ENCODE measurements at regions not wholly inside any gene's neighbourhood (a gene's known extent, or its start where the extent isn't known, plus 50 kb on each side); places are given as distances from the start of the nearest gene placed in this dataset.
A peak's percentile ranks its signal among the peaks of the same experiment; 100 is the strongest.
"Not testable (repeated sequence)": the region's sequence is repeated elsewhere in the genome, so short reads cannot be mapped to it uniquely, and the experiment has no call there.

DNA sequence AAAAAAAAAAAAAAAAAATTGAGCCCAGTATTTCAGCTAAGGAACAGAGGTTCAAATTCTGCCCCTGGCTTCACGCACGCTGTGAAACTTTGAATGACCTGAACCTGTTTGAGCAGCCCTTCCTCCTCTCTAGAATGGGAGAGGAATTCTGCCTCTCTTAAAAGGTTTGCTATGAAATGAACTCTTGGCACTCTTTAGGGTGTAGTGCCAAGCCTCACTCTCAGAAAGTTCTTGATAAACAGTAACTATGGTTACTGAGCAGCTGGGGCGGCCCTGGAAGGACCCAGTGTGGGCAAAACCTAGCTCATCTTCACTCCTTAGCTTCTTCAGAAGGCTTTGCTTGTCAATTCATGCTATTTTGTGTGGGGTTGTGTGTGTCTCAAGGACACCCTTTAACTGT, 73.7 kb downstream of the GEMIN8 start:
- no peak for DNase-seq (ENCODE audit: low spot score)

DNA sequence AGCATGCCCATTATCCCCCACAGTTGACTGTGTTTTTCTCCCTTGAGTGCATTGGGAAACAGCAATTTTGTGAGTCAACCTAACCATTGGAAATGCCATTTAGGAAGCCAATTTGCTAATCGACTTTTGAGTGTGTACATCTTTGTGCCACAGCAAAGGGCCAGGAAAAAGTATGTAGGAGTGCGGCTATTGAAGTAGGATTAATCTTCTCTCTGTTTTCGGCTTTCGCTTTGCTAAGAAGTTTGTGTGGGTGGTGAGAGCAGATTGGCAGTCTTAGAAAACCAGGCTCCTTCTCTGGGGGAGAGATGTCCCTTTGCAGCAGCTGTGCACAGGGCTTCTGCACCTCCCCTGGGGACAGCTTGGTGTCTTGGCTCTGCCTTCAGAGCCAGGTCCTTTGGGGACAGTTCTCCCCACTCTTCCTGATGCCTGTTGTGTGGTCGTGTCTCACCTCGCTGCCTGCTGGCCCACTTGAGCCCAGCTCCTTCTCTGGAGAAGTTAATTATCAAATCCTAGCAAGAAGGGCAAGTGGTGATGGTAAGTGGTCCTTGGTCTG, 74.5 kb downstream of the GEMIN8 start:
- no peak for DNase-seq (ENCODE audit: low spot score)

DNA sequence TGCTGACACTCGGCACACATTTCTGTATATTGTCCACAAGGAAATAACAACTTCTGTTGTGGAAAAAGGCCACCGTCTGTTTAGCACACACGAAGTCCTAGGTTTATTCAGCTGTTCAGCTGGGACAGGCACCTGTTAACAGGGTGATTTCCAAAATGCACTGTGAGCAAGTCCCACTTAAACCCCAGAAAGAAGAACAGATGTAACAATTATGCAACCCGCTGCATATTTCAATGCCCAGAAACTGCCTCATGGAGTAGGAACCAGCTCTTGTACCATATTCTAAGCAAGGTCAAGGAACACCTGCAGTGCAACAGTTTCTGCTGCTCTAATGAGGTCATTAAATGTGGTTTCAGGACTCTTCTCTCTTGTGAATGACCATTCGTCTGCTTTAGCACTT, 77.1 kb downstream of the GEMIN8 start:
- no peak for DNase-seq (ENCODE audit: low spot score)

DNA sequence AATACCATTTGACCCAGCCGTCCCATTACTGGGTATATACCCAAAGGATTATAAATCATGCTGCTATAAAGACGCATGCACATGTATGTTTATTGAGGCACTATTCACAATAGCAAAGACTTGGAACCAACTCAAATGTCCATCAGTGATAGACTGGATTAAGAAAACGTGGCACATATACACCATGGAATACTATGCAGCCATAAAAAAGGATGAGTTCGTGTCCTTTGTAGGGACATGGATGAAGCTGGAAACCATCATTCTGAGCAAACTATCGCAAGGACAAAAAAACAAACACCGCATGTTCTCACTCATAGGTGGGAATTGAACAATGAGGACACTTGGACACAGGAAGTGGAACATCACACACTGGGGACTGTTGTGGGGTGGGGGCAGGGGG, 83.5 kb downstream of the GEMIN8 start:
- DNase-seq (ENCODE audit: low spot score) = not testable (repeated sequence)

DNA sequence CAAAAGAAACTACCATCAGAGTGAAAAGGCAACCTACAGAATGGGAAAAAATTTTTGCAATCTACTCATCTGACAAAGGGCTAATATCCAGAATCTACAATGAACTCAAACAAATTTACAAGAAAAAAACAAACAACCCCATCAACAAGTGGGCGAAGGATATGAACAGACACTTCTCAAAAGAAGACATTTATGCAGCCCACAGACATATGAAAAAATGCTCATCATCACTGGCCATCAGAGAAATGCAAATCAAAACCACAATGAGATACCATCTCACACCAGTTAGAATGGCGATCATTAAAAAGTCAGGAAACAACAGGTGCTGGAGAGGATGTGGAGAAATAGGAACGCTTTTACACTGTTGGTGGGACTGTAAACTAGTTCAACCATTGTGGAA, 83.9 kb downstream of the GEMIN8 start:
- DNase-seq (ENCODE audit: low spot score) = not testable (repeated sequence)

DNA sequence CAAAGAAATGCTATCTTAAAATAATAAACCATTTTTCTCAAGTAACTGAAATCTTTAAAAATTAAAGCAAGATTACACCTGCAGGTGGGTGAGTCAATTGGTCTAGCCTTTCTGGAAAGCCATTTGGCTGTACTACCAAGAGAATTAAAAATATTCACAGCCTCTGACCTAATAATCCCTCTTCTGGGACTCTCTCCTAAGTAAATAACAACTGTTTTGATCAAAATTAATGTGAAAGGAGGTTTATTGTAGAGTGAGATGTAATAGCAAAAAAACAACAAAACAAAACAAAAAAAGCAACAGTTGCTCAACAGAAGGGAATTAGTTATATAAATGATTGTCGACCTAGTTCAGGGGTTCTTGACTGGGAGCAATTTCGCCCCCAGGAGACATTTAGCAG, 89.0 kb downstream of the GEMIN8 start:
- DNase-seq (ENCODE audit: low spot score) = no peak

DNA sequence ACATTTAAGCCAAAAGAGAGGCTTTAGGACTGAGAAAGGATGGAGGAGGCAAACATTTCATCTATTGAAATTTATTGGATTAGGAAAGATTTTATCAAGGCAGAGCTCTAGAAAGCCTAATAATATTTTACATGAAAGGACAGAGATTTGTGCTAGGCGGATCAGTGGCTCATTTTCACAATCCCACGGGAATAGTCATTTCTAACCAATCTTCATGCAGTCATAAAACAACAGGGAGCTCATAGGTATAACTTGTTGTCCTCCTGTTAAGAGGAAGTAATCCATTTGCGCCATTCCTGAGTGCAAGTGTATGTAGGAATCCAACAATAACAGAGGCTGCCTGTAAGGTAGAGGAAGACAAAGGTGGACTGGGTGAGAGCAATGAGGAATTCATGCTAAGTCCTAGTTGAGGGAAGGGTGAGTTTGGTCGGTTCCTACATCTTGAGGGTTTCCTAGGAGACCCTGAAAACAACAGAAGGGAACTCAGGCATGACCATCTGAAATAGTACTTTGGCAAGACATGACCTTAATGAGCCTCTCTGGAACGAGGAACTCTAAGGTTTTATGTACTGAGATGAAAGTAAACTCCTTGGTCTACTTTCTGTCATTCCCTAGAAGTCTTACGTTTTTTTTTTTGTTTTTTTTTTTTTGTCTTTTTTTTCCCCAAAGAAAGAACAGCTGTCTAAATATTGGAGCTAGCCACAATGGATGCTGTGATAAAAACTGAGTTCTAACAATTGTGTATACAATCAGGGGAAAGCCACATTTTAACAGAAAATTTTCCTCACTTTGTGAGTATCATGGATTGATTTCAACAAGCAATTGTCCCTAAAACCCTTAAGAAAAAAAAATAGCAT, 89.7 kb downstream of the GEMIN8 start:
- DNase-seq (ENCODE audit: low spot score) = no peak

DNA sequence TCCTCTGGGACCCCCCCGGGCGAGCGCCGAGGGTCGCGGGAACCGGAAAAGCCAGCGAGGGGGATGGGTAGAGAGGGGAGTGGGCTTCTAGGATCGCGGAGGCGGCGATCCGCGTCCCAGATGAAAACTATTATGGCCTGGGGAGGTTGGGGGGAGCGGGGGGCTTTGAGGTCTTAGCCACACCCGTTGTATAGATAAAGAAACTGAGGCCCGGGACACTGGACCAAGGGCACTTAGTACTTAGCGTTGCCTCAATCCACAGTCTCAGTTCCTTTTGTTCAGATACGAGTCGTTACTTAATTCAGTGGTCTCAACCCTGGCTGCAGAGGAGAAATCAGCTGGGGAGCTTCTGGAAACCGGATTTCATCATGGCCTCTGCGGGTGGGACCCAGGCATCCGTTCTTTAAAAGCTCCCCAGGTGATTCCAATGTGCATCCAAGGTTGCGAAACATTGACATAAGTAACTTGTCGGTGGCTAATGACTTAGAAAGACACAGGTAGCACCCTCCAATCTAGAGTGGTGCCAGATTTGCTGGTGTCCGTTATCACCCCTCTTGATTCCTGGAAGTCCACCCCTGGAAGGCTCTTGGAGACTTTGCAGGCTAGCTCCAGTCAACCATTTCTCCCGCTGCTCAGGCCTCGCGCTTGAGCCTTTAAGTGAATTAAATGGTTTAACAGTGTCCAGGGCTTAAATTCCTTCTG, 90.7 kb downstream of the GEMIN8 start:
- DNase-seq (ENCODE audit: low spot score) = no peak

DNA sequence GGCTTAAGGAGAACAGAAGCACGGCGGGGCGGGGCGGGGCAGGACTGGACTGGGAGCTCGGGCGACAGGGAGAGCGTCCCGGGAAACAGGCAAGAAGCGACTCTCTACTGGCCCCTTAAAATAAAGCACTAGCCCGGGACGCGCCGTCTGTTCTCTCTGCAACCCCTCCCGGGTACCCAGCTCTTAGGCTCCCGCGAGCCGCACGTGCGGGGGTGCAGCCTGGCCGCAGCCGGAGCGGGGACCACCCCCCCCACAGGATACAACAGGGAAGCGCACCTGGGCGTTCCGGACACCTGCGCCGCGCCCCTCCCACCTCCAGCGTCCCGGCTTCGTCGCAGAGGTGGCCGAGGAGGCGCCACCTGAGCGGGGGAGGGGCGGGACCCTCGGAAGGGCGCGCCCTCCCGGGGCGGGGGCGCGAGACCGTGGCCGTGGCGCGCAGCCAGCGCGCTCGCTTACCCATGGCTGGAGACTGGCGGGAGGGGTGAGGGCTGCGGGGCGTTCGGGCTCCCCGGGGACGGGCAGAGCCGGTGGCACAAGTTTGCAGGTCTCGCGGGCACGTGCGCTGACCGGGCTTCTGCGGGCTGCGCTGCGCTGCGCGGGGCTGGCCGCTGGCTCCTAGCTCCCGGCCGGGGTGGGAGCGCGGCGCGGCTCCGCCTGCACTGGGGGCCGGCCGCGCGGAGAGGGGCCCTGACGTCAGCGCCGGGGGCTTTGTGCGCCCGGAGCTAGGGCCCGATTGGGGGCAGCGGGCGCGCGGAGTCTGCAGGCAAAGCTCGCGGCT, 91.5 kb downstream of the GEMIN8 start:
- DNase-seq (ENCODE audit: low spot score) = peak; percentile 16

DNA sequence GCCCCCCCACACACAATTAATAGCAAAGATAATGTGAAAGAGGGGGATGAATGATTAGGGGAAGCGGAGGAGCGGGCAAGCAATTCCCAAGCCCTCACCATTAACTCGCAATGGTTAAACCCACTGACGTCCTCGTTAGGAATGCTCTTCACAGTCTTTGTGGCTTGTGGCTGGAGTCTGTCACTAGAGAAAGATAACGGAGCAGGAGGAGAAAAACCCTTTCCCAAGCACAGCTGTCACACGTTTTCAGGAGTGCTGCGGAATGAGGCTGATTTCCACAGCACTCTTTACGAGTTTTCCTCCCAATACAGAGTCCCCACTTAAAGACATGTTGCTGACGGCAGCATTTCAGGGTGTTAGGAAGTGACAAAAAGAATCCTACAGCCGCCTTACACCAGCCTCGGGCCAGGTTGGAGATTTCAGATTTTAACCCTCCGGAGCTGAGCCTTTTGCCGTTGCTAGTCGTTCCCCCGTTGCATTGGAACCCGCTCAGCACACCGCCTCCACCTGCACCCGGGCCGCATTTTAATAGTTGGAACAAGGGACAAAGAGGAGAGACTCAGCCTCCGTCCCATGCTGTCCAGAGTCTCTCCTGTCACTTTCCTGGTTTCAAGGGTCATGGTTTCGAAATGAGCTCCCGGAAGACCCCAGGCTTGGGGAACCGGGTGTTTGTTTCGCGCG, 92.2 kb downstream of the GEMIN8 start:
- peak; percentile 21 for DNase-seq (ENCODE audit: low spot score)

DNA sequence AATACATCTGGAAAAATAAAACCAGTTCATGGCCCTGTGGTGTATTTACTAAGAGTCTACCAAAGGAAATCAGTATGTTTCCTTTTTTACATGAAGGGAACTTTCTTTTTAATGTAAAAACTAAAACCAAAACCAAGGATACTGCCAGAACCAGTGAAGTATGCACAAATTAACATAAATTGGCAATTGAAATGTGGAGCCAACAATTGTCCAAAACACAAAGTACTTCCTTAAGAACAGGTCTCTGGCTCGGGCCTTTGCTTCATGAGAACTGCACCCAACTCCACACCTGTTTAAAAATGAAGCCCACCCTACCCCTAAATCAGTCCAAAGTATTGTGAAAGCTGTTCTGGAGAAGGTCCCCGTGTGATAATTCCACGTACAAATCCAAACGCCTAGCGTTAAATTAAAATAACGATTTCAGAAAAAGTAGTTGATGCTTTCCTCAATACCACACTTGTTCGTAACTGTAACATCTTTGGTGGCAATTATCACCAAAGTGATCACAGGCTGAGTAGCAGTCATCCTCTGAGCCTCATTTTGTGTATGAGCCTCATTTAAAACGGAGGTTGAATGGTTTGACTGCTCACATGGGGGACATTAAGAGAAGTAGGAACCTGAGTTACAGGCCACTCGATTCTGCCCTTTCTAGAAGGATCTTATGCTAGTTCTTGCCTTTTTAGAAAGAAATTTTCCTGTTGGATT, 93.0 kb downstream of the GEMIN8 start:
- DNase-seq (ENCODE audit: low spot score) = no peak

DNA sequence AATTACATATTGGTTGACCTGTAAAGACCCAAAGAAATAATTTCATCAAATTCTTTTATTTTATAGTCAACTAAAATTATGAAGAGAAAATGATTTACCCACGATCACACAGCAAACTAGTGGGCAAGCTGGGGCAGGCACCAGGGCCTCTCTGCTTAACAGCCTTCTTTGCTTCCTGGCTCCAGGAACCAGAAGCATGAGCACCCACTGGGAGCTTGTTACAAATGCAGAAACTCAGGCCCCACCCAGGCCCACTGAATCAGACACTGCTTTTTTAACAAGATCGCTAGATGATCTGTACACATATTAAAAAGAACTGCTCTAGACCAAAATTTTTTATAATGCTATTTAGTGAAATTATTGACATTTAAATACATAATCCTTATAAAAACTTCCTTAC, 95.0 kb downstream of the GEMIN8 start:
- DNase-seq (ENCODE audit: low spot score) = no peak

DNA sequence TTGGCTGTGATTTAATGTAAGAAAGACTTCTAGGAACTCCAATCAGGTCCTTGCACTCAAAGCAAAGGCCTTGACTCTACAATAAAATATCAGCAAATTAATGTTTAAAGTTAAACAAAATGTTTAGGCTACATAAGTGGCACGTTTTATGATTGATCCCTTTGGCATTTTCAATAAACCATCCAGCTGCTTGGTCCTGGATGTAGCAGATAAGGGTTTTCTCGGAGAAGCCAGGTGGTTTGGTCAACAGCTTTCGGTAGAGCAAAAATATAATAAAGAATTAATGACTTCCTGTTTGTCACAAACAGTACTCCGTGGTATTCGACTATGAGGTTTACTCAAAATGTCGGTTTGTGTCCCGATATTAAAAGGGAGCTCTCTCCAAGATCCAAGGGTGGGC, 95.8 kb downstream of the GEMIN8 start:
- DNase-seq (ENCODE audit: low spot score) = no peak

DNA sequence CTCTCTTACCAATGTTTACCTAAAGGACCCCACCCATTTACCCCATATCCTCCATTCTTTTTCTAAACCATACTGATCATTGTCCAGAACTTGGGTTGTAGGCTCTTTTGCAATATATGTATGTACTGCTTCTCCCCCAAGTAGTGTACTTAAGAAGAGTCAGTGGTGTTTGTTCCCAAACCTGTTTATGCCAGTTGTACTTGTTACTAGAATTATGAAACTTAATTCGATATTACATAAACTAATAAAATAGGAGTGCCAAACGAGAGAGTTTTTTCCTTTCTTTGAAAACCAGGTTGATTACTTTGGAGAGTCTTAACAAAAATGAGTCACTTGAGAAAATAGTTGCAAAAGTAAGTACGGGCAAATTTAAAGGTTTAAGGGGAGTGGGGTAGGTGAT, 96.3 kb downstream of the GEMIN8 start:
- DNase-seq (ENCODE audit: low spot score) = no peak

GRCh38 chrX:13932416-13932815, 97.3 kb downstream of the GEMIN8 start:
- DNase-seq (ENCODE audit: low spot score) = no peak

DNA sequence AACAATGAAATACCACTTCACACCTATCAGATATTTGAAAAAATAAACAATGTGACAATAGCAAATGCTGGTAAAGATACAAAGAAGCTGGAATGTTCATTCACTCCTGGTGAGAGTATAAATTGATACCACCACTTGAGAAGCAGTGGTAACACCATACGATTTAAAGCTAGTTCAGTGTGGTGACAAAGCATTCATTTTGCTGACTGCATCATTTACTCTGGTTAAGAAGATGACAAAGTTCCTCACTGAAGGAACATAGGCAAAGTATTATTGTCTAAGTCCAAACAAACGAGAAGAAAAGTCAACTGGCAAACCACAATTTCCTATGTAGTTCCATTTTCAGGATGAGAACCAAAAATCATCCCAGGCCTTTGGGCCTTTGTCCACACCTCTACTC, 102.5 kb downstream of the GEMIN8 start:
- DNase-seq (ENCODE audit: low spot score) = no peak

DNA sequence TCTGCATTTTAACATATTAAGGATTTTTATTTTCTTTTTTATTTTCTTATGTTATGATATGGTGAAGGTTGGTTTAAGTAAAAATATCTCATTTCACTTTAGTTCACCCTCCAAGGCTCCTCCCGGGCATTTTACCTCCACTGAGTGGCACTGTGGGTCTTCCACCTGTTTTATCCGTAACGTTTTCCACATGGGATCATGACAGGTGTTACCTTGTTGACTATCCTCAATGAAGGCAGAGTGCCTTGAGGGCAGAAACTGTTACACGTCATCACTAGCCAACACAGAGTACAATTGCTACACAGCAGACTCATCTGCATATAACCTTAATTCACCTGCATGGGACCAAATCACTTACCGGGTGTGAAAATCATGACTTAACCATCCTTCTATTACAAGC, 105.8 kb downstream of the GEMIN8 start:
- DNase-seq (ENCODE audit: low spot score) = no peak

DNA sequence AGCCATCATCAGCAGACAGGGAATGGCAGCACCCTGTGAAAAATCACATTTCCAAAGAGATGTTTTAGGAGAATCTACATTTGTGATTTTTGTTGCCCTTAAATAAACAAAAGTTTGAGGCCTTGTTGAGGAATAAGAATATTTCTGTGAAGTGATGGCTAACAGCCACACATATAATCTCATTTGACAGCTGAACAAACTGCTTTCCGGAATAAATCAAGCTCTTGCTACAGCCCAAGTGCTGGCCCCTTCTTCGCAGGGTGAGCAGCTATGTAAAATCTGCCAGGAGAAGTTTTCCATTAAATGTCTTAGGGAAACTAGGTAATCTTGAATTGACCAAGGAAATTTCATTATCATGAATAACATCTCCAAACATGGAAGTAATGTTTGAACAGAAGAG, 106.4 kb upstream of the GPM6B start:
- no peak for DNase-seq (ENCODE audit: low spot score)

- no peak for DNase-seq (ENCODE audit: low spot score)
Observed at GRCh38 chrX:13917507-13917906, 100.6 kb upstream of the GPM6B start.

DNA sequence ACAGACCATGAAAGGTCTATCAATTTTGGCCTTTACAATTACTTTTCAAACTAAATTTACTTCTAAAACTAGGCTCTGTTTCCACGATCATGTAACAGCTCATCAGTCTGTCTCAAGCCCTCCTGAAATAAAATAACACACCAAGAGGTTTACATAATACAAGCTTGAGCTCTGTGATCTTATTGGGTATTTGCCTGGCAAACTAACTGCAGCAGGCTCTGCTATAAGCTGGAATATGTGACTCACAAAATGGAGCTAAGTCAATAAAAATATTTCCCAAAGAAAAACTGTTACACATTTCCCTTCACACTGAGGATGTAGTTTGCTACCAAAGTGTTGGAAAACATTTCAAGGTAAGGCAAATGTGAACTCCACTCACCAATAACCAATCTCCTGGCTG, 94.7 kb upstream of the GPM6B start:
- DNase-seq (ENCODE audit: low spot score) = no peak

DNA sequence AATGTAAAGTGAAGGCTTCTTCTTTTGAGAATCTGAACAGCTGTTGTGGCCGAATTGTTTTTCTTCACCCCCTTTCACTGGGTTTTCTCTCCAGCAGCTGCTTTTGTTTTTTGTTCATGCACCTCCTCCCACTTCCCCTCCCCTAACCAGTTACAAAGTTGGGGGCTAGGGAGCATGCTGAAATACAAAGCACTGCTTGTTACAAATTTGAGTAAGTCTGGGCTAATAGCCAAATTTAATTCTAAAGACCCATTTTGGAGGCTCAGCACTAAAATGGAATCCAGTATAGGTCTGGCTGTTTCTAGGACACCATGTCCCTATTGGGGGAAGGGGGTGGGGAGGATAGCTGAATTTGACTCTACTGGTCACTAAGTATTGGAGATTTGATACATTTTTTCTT, 89.2 kb upstream of the GPM6B start:
- DNase-seq (ENCODE audit: low spot score) = no peak

All from SW480 (cell line).